HCT116 (cell line): ENCODE measurements at regions not wholly inside any gene's neighbourhood (a gene's known extent, or its start where the extent isn't known, plus 50 kb on each side); places are given as distances from the start of the nearest gene placed in this dataset.

Source experiments
- ATAC-seq: fragments of 200-7000 bp; cut with Tn5 transposase; 2 replicates; pipeline ENCODE4 v1.9.1; 2020; ENCODE audit warnings: mild to moderate bottlenecking, moderate library complexity
- BruUV-seq: library from RNA; stranded (reverse); fragments of 400-500 nt; replicated peaks from 2 replicates; lab custom pipeline; 2021; lab: Mats Ljungman, UMichigan
- CTCF ChIA-PET: fragments of 300-600 bp; sonication (Branson Sonifier 250); formaldehyde crosslinking; loops from one replicate; lab custom pipeline; 2021; ENCODE audit warnings: antibody characterized with exemption; lab: Charles Lee
- POLR2A ChIA-PET: fragments of 300-600, 350-600 bp; sonication (Branson Sonifier 250); formaldehyde crosslinking; loops from one replicate; lab custom pipeline; 2021; ENCODE audit warnings: antibody characterized with exemption; lab: Charles Lee
- RAD21 ChIA-PET, 2 experiments: fragments of 300-600 bp; sonication (Branson Sonifier 250); formaldehyde crosslinking; loops; one replicate each; lab custom pipeline; 2023; ENCODE audit warnings: low total read pairs in 2 of 2; ENCODE audit not compliant: uncharacterized antibody in 2 of 2, unreplicated experiment in 2 of 2, low non-redundant PET in 1 of 2; lab: Charles Lee
- DNase-seq: peaks from one replicate; pipeline ENCODE4 v3.0.0-alpha.2; 2010; ENCODE audit warnings: low read depth, low spot score
- H2AFZ ChIP-seq: fragments of 200-600 bp; shearing (Covaris generic), sonication (generic); 2 replicates; pipeline ENCODE4 v1.6.1; 2017; ENCODE audit warnings: low read depth, mixed run types, mixed read lengths, antibody characterized with exemption, low read length; ENCODE audit not compliant: poor library complexity, severe bottlenecking
- H3K27ac ChIP-seq: 2 replicates; pipeline ENCODE4 v1.5.1; 2012; ENCODE audit warnings: low read depth, low read length
- H3K27me3 ChIP-seq: fragments of 200-600 bp; sonication (generic); 2 replicates; pipeline ENCODE4 v1.6.1; 2016; ENCODE audit warnings: mixed run types, low read length, mixed read lengths; ENCODE audit not compliant: insufficient read depth
- H3K36me3 ChIP-seq, 2 experiments: fragments of 200-500 bp in 1 of 2; fragments of 200-600 bp in 1 of 2; sonication (Bioruptor generic) in 1 of 2; sonication (generic) in 1 of 2; 2 replicates each; pipeline versions ENCODE4 v1.5.1 to v1.6.1; 2014 to 2016; ENCODE audit warnings: low read length in 2 of 2, inconsistent platforms in 1 of 2, mixed read lengths in 1 of 2, mixed run types in 1 of 2; ENCODE audit not compliant: insufficient read depth in 2 of 2, control insufficient read depth in 1 of 2
- H3K4me1 ChIP-seq, 2 experiments: fragments of 200-600 bp in 1 of 2; sonication (generic) in 1 of 2; 2 replicates each; pipeline versions ENCODE4 v1.5.1 to v1.6.1; 2012 to 2017; ENCODE audit warnings: low read length in 2 of 2, inconsistent platforms in 1 of 2, mild to moderate bottlenecking in 1 of 2, mixed read lengths in 1 of 2, mixed run types in 1 of 2, moderate library complexity in 1 of 2; ENCODE audit not compliant: insufficient read depth in 2 of 2, control insufficient read depth in 1 of 2
- H3K4me2 ChIP-seq: fragments of 200-600 bp; sonication (generic); 2 replicates; pipeline ENCODE4 v1.6.1; 2017; ENCODE audit warnings: mixed run types, low read length, mixed read lengths
- H3K4me3 ChIP-seq, 2 experiments: fragments of 200-600 bp in 1 of 2; sonication (generic) in 1 of 2; replicated peaks in 1 of 2; 2 replicates each; pipeline ENCODE4 v1.5.1; 2011 to 2016; ENCODE audit warnings: low read length in 2 of 2, control low read depth in 1 of 2, low read depth in 1 of 2, mild to moderate bottlenecking in 1 of 2, mixed read lengths in 1 of 2, mixed run types in 1 of 2
- H3K79me2 ChIP-seq: fragments of 200-600 bp; sonication (generic); 2 replicates; pipeline ENCODE4 v1.6.1; 2017; ENCODE audit warnings: mild to moderate bottlenecking, mixed run types, low read length, moderate library complexity, mixed read lengths; ENCODE audit not compliant: insufficient read depth
- H3K9ac ChIP-seq: fragments of 200-600 bp; sonication (generic); 2 replicates; pipeline ENCODE4 v1.6.1; 2016; ENCODE audit warnings: low read length, mixed read lengths
- H3K9me2 ChIP-seq: fragments of 200-600 bp; sonication (generic), shearing (Covaris generic); 2 replicates; pipeline ENCODE4 v1.6.1; 2017; ENCODE audit warnings: mixed run types, mild to moderate bottlenecking, moderate library complexity; ENCODE audit not compliant: insufficient read depth
- H3K9me3 ChIP-seq, 2 experiments: fragments of 200-500 bp in 1 of 2; fragments of 200-600 bp in 1 of 2; sonication (Bioruptor generic) in 1 of 2; sonication (generic) in 1 of 2; 2 replicates each; pipeline ENCODE4 v1.6.1; 2014 to 2017; ENCODE audit warnings: low read length in 2 of 2, mixed read lengths in 2 of 2, inconsistent platforms in 1 of 2, low read depth in 1 of 2, mild to moderate bottlenecking in 1 of 2, mixed run types in 1 of 2, moderate library complexity in 1 of 2; ENCODE audit not compliant: control insufficient read depth in 1 of 2, insufficient read depth in 1 of 2
- H4K20me1 ChIP-seq: fragments of 200-600 bp; sonication (generic), shearing (Covaris generic); 2 replicates; pipeline ENCODE4 v1.6.1; 2017; ENCODE audit warnings: mixed run types, mild to moderate bottlenecking, moderate library complexity; ENCODE audit not compliant: insufficient read depth
- CTCF ChIP-seq, 3 experiments: fragments of 200-600 bp in 1 of 3; sonication (generic) in 1 of 3; IDR thresholded peaks in 2 of 3; conservative IDR thresholded peaks in 1 of 3; 2 replicates each; pipeline ENCODE4 v1.5.1; 2012 to 2017; ENCODE audit warnings: low read depth in 2 of 3, low read length in 2 of 3, antibody characterized with exemption in 1 of 3, borderline replicate concordance in 1 of 3, control low read depth in 1 of 3, mild to moderate bottlenecking in 1 of 3, mixed read lengths in 1 of 3, mixed run types in 1 of 3, moderate library complexity in 1 of 3; ENCODE audit not compliant: insufficient read depth in 1 of 3
- EGR1 ChIP-seq: IDR thresholded peaks from 2 replicates; pipeline ENCODE4 v1.6.1; 2012; ENCODE audit warnings: low read depth
- ELF1 ChIP-seq: IDR thresholded peaks from 2 replicates; pipeline ENCODE4 v1.6.1; 2012; ENCODE audit warnings: low read depth, borderline replicate concordance
- EZH2phosphoT487 ChIP-seq: fragments of 200-600 bp; IDR thresholded peaks from 2 replicates; pipeline ENCODE4 v1.6.1; 2018; ENCODE audit warnings: antibody characterized with exemption, borderline replicate concordance
- RAD21 ChIP-seq: IDR thresholded peaks from 2 replicates; pipeline ENCODE4 v1.6.1; 2012; ENCODE audit warnings: low read depth, mild to moderate bottlenecking
- REST ChIP-seq: IDR thresholded peaks from 2 replicates; pipeline ENCODE4 v1.6.1; 2012; ENCODE audit warnings: low read depth
- TCF7L2 ChIP-seq: IDR thresholded peaks from 2 replicates; pipeline ENCODE4 v1.7.0; 2011; ENCODE audit warnings: borderline replicate concordance, inconsistent platforms; ENCODE audit not compliant: insufficient read depth, insufficient read length; ENCODE audit errors: extremely low read depth
- intact Hi-C: fragments of 100-400 bp; cut with micrococcal nuclease; formaldehyde crosslinking; loops from 2 replicates; pipeline ENCODE4 v1.10.0; 2022

GRCh38 chr1:208782186-208782585 is 538.0 kb upstream of the PLXNA2 start (continued):
- no peak for TF ChIP-seq REST
- TF ChIP-seq CTCF (IDR thresholded peaks at IDR 0.05 in 2 of 3, conservative IDR thresholded peaks at IDR 0.05 in 1 of 3; ENCODE audit: borderline replicate concordance in 1 of 3, insufficient read depth in 1 of 3, low read depth in 2 of 3, low read length in 2 of 3) = no peak
- TF ChIP-seq ELF1 = no peak

GRCh38 chr1:208785629-208786028 is 541.4 kb upstream of the PLXNA2 start:
- ChIA-PET RAD21 (no interaction called here), POLR2A (no interaction called here), CTCF (no interaction called here)
- Histone ChIP-seq H4K20me1 (no peaks in the 10 kb centered on the region), H3K36me3 (no peaks in the 10 kb centered on the region), H3K79me2 (no peaks in the 10 kb centered on the region), H3K4me1 (no peaks in the 10 kb centered on the region), H3K9ac (no peak overlapping the region), H3K4me3 (no peak overlapping the region), H3K27me3 (0 out of 2 replicates have a peak, but pooled peaks cover 4% of the 10 kb centered on the region), H2AFZ (no peak overlapping the region), H3K4me2 (no peak overlapping the region), H3K9me3 (no peaks in the 10 kb centered on the region), H3K9me2 (no peaks in the 10 kb centered on the region), H3K27ac (no peak overlapping the region)
- intact Hi-C loops = no loop called here
- no TSS peak for BruUV-seq
- TF ChIP-seq EGR1 = no peak
- no peak for TF ChIP-seq EZH2phosphoT487
- TF ChIP-seq RAD21 = no peak
- no peak for TF ChIP-seq TCF7L2
- no peak for DNase-seq
- ATAC-seq = no peak
